Sigmoid colon (tissue), 4 donors: ENCODE measurements at regions not wholly inside any gene's neighbourhood (a gene's known extent, or its start where the extent isn't known, plus 50 kb on each side); places are given as distances from the start of the nearest gene placed in this dataset.

Source experiments
- CTCF ChIP-seq, 4 experiments: fragments of 450-650 bp in 3 of 4; fragments of 200-600 bp in 1 of 4; IDR thresholded peaks; one replicate each; pipeline ENCODE4 v1.5.1; 2016 to 2019; ENCODE audit warnings: antibody characterized with exemption in 4 of 4, mild to moderate bottlenecking in 3 of 4, moderate library complexity in 2 of 4
- EP300 ChIP-seq, 4 donors: sonication (generic); formaldehyde crosslinking; IDR thresholded peaks; one replicate each; pipeline ENCODE4 v1.6.1; 2017; ENCODE audit warnings: antibody characterized with exemption in 4 of 4
- POLR2A ChIP-seq, 2 donors: fragments of 450-650 bp; IDR thresholded peaks; one replicate each; pipeline ENCODE4 v1.6.1; 2016; ENCODE audit warnings: antibody characterized with exemption in 2 of 2, mild to moderate bottlenecking in 2 of 2, moderate library complexity in 2 of 2
- POLR2AphosphoS5 ChIP-seq, 4 donors: sonication (generic); formaldehyde crosslinking; IDR thresholded peaks; one replicate each; pipeline ENCODE4 v1.6.1; 2017; ENCODE audit warnings: antibody characterized with exemption in 4 of 4

GRCh38 chr10:44071479-44071878, 313.4 kb downstream of the CXCL12 start:
- TF ChIP-seq CTCF (IDR thresholded peaks at IDR 0.05) (no peak), POLR2AphosphoS5 (IDR thresholded peaks at IDR 0.05) (no peak), POLR2A (IDR thresholded peaks at IDR 0.05) (no peak), EP300 (IDR thresholded peaks at IDR 0.05) (no peak)
